NB4 (cell line): ENCODE measurements at regions not wholly inside any gene's neighbourhood (a gene's known extent, or its start where the extent isn't known, plus 50 kb on each side); places are given as distances from the start of the nearest gene placed in this dataset.

Experiments
- CTCF ChIP-seq: IDR thresholded peaks from one replicate; pipeline ENCODE4 v1.5.1; 2012; ENCODE audit warnings: low read depth, low read length
- MAX ChIP-seq: IDR thresholded peaks from 2 replicates; pipeline ENCODE4 v1.6.1; 2011; ENCODE audit warnings: low read depth, low read length
- MYC ChIP-seq: IDR thresholded peaks from 2 replicates; pipeline ENCODE4 v1.6.1; 2011; ENCODE audit warnings: low read depth, low read length
- POLR2A ChIP-seq: IDR thresholded peaks from 2 replicates; pipeline ENCODE4 v1.6.1; 2011; ENCODE audit warnings: mild to moderate bottlenecking; ENCODE audit not compliant: insufficient read length; ENCODE audit errors: extremely low read depth

GRCh38 chr7:91569728-91570457 lies 305.7 kb downstream of the FZD1 start:
- TF ChIP-seq CTCF (no peak), POLR2A (no peak), MAX (no peak), MYC (no peak)
